ENCODE measurements at regions not wholly inside any gene's neighbourhood (a gene's known extent, or its start where the extent isn't known, plus 50 kb on each side); places are given as distances from the start of the nearest gene placed in this dataset.

DNA sequence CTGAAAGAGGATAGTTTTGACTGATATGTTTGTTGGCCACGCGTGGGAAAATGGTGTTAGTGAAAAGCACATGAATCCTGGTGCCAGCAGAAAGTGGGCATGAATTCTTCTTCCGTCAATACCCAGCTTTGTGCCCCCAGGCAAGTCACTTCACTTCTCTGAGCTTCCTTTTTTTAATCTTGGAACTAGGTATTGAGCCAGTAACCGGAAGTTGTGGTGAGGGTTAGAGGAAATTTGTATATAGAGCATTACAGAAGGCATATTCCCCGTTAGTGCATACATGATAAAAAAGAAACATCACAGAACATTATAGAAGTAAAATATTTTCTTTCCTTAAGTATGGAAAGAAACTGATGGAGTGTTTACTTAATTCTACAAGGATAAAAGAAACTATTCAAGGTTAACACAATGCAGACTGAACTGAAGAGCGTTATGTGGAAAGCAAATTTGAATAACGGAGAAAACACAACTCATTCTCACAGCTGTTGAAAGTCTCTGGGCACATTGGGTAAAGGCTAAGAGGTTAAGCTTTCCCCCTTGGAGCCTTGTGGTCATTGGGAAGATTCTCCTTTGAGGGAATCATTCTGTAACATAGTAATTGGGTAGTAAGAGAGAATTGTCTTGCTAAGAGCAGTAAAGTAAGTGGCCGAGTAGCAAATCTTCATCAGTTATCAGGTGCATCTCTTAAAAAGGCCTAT, 223.1 kb downstream of the BCAS1 start:
- Histone ChIP-seq H3K4me3 (ENCODE audit: low read length in 2 of 2) (no peak overlapping the region), H3K4me1 (ENCODE audit: control insufficient read depth in 2 of 2, insufficient read depth in 2 of 2, low read length in 2 of 2) (peaks cover 11 to 13% of the 10 kb centered on the region in 2 donors), H3K36me3 (ENCODE audit: control insufficient read depth in 2 of 2, insufficient read depth in 2 of 2, low read length in 2 of 2) (no peaks in the 10 kb centered on the region), H3K27me3 (ENCODE audit: control insufficient read depth in 2 of 2, insufficient read depth in 2 of 2, low read length in 2 of 2) (no peaks in the 10 kb centered on the region), H3K27ac (ENCODE audit: low read depth in 2 of 2, low read length in 2 of 2) (peak overlapping the region; percentile 6 to 52), H3K9ac (ENCODE audit: low read depth in 1 of 2, low read length in 2 of 2) (peak overlapping the region in 1 of 2 donors; percentile 10), H3K9me3 (ENCODE audit: control insufficient read depth in 2 of 2, low read length in 2 of 2) (no peaks in the 10 kb centered on the region)

DNA sequence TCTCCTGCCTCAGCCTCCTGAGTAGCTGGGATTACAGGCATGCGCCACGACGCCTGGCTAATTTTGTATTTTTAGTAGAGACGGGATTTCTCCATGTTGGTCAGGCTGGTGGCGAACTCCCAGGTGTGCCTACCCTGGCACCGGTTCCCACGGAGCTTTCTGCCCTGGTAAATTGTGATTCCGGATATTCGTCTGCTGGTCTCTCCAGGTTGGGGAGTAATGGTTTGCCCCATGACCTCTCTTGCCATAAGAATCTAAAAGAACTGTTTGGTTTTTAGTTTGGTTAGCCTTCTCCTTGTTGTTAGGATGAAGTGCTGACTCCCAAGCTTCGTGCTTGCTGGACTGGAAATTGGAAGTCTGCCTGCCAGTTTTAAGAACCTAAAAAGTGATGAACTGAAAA, 223.8 kb downstream of the BCAS1 start:
- no peak overlapping the region for H3K27ac ChIP-seq (ENCODE audit: low read depth in 2 of 2, low read length in 2 of 2)
- H3K9ac ChIP-seq (ENCODE audit: low read depth in 1 of 2, low read length in 2 of 2): no peak overlapping the region
- no peaks in the 10 kb centered on the region for H3K9me3 ChIP-seq (ENCODE audit: control insufficient read depth in 2 of 2, low read length in 2 of 2)
- peaks cover 8 to 11% of the 10 kb centered on the region in 2 donors for H3K4me1 ChIP-seq (ENCODE audit: control insufficient read depth in 2 of 2, insufficient read depth in 2 of 2, low read length in 2 of 2)
- no peaks in the 10 kb centered on the region for H3K36me3 ChIP-seq (ENCODE audit: control insufficient read depth in 2 of 2, insufficient read depth in 2 of 2, low read length in 2 of 2)
- H3K4me3 ChIP-seq (ENCODE audit: low read length in 2 of 2): no peak overlapping the region
- no peaks in the 10 kb centered on the region for H3K27me3 ChIP-seq (ENCODE audit: control insufficient read depth in 2 of 2, insufficient read depth in 2 of 2, low read length in 2 of 2)

DNA sequence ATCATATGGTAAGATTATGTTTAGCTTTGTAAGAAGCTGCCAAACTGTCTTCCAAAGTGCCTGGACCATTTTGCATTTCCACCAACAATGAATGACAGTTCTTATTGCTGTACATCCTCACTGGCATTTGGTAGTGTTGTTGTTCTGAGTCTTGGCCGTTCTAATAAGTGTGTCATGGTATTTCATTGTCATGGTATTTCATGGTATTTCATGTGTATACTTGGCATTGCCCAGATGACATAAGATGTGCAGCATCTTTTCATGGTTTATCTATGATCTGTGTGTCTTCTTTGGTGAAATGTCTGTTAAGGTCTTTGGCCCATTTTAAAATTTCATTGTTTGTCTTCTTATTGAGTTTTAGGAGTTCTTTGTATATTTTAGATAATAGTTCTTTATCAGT, 224.4 kb downstream of the BCAS1 start:
- H3K9me3 ChIP-seq (ENCODE audit: control insufficient read depth in 2 of 2, low read length in 2 of 2): no peaks in the 10 kb centered on the region
- no peaks in the 10 kb centered on the region for H3K27me3 ChIP-seq (ENCODE audit: control insufficient read depth in 2 of 2, insufficient read depth in 2 of 2, low read length in 2 of 2)
- peak overlapping the region in 1 of 2 donors; percentile 24 for H3K9ac ChIP-seq (ENCODE audit: low read depth in 1 of 2, low read length in 2 of 2)
- H3K4me3 ChIP-seq (ENCODE audit: low read length in 2 of 2): no peak overlapping the region
- peaks cover 7 to 11% of the 10 kb centered on the region in 2 donors for H3K4me1 ChIP-seq (ENCODE audit: control insufficient read depth in 2 of 2, insufficient read depth in 2 of 2, low read length in 2 of 2)
- H3K27ac ChIP-seq (ENCODE audit: low read depth in 2 of 2, low read length in 2 of 2): no peak overlapping the region
- no peaks in the 10 kb centered on the region for H3K36me3 ChIP-seq (ENCODE audit: control insufficient read depth in 2 of 2, insufficient read depth in 2 of 2, low read length in 2 of 2)

DNA sequence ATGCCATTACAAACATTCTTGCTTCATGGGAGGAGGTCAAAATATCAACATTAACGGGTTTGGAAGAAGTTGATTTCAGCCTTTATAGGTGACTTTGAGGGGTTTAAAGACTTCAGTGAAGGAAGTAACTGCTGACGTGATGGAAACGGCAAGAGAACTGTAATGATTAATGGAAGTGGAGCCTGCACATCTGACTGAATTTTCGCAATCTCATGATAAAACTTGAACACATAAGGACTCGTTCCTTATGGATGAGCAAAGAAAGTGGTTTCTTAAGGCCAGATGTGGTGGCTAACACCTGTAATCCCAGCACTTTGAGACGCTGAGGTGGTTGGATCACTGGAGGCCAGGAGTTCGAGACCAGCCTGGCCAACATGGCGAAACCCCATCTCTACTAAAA, 226.1 kb downstream of the BCAS1 start:
- H3K36me3 ChIP-seq (ENCODE audit: control insufficient read depth in 2 of 2, insufficient read depth in 2 of 2, low read length in 2 of 2): no peaks in the 10 kb centered on the region
- no peaks in the 10 kb centered on the region for H3K27me3 ChIP-seq (ENCODE audit: control insufficient read depth in 2 of 2, insufficient read depth in 2 of 2, low read length in 2 of 2)
- no peak overlapping the region for H3K27ac ChIP-seq (ENCODE audit: low read depth in 2 of 2, low read length in 2 of 2)
- peaks cover 17 to 18% of the 10 kb centered on the region in 2 donors for H3K4me1 ChIP-seq (ENCODE audit: control insufficient read depth in 2 of 2, insufficient read depth in 2 of 2, low read length in 2 of 2)
- H3K9me3 ChIP-seq (ENCODE audit: control insufficient read depth in 2 of 2, low read length in 2 of 2): no peaks in the 10 kb centered on the region
- H3K9ac ChIP-seq (ENCODE audit: low read depth in 1 of 2, low read length in 2 of 2): no peak overlapping the region
- no peak overlapping the region for H3K4me3 ChIP-seq (ENCODE audit: low read length in 2 of 2)

DNA sequence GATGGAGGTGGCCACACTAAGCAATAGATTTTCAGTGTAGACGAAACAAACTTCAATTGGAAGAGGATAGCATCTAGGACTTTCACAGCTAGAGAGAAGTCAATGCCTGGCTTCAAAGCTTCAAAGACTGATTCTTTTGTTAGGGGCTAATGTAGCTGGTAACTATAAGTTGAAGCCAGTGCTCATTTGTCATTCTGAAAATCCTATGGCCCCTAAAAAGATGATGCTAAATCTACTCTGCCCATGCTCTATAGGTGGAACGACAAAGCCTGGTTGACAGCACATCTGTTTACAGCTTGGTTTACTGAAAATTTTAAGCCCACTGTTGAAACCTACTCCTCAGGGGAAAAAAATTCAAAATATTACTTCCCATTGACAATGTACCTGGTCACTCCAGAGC, 226.7 kb downstream of the BCAS1 start:
- H3K9ac ChIP-seq (ENCODE audit: low read depth in 1 of 2, low read length in 2 of 2): no peak overlapping the region
- peaks cover 19% of the 10 kb centered on the region in 2 donors for H3K4me1 ChIP-seq (ENCODE audit: control insufficient read depth in 2 of 2, insufficient read depth in 2 of 2, low read length in 2 of 2)
- no peak overlapping the region for H3K27ac ChIP-seq (ENCODE audit: low read depth in 2 of 2, low read length in 2 of 2)
- H3K4me3 ChIP-seq (ENCODE audit: low read length in 2 of 2): no peak overlapping the region
- no peaks in the 10 kb centered on the region for H3K27me3 ChIP-seq (ENCODE audit: control insufficient read depth in 2 of 2, insufficient read depth in 2 of 2, low read length in 2 of 2)
- no peaks in the 10 kb centered on the region for H3K36me3 ChIP-seq (ENCODE audit: control insufficient read depth in 2 of 2, insufficient read depth in 2 of 2, low read length in 2 of 2)
- H3K9me3 ChIP-seq (ENCODE audit: control insufficient read depth in 2 of 2, low read length in 2 of 2): no peaks in the 10 kb centered on the region

DNA sequence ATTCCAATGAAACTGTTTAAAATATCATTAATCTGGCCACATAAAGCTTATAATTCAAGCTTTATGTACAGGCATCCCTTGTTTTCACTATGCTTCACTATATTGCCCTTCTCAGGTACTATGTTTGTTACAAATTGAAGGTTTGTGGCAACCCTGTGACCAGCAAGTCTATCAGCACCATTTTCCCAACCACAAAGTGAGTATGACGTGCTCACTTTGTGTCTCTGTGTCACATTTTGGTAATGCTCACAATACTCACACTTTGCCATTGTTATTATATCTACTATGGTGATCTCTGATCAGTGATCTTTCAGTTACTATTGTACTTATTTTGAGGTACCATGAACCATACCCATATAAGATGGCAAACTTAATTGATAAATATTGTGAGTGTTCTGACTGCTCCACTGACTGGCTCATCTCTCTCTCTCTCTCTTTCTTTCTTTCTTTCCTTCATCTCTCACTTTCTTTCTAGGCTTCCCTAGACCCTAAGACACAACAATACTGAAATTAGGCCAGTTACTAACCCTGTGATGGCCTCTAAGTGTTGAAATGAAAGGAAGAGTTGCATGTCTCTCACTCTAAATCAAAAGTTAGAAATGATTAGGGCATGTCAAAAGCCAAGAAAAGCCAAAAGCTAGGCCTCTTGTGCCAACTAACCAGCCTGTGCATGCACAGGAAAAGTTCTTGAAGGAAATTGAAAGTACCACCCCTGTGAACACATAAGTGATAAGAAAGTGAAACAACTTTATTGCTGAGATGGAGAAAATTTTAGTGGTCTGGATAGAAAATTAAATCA, 227.9 kb downstream of the BCAS1 start:
- H3K27ac ChIP-seq (ENCODE audit: low read depth in 2 of 2, low read length in 2 of 2): peak overlapping the region; percentile 35 to 68
- H3K4me3 ChIP-seq (ENCODE audit: low read length in 2 of 2): no peak overlapping the region
- H3K4me1 ChIP-seq (ENCODE audit: control insufficient read depth in 2 of 2, insufficient read depth in 2 of 2, low read length in 2 of 2): peaks cover 15 to 21% of the 10 kb centered on the region in 2 donors

DNA sequence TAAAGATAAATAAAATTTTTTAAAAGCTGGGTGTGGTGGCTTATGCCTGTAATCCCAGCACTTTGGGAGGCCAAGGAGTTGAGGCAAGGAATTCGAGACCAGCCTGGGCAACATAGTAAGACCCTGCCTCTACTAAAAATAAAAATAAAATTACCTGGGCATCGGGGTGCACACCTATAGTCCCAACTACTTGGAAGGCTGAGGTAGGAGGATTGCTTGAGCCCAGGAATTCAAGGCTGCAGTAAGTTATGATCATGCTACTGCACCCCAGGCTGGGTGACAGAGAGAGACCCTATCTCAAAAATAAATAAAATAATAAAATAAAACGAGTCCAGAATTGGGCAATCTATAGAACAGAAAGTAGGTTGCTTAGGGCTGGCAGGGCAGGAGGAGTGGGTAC, 228.7 kb downstream of the BCAS1 start:
- Histone ChIP-seq H3K27ac (ENCODE audit: low read depth in 2 of 2, low read length in 2 of 2) (no peak overlapping the region), H3K9me3 (ENCODE audit: control insufficient read depth in 2 of 2, low read length in 2 of 2) (no peaks in the 10 kb centered on the region)

More for the DNA sequence above, 227.9 kb downstream of the BCAS1 start:
- Histone ChIP-seq H3K36me3 (ENCODE audit: control insufficient read depth in 2 of 2, insufficient read depth in 2 of 2, low read length in 2 of 2) (no peaks in the 10 kb centered on the region), H3K9ac (ENCODE audit: low read depth in 1 of 2, low read length in 2 of 2) (no peak overlapping the region), H3K27me3 (ENCODE audit: control insufficient read depth in 2 of 2, insufficient read depth in 2 of 2, low read length in 2 of 2) (no peaks in the 10 kb centered on the region), H3K9me3 (ENCODE audit: control insufficient read depth in 2 of 2, low read length in 2 of 2) (no peaks in the 10 kb centered on the region)

DNA sequence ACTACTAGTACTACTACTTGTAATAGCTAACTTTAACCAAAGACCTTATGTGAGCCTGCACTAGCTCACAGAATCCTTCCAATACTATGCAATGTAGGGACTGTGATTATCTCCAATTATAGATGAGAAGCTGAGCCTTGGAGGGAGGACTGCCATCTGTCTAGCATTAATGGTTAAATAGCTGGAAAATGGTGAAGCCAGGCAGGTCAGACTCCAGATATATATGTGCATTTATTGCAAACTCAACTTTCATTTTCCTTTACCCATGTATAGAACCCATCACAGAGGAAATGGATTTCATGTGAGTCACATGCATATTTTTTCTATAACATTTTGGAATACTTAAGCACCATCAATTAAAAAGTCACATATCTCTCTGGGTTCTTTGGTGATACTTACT, 229.9 kb downstream of the BCAS1 start:
- Histone ChIP-seq H3K9me3 (ENCODE audit: control insufficient read depth in 2 of 2, low read length in 2 of 2) (no peaks in the 10 kb centered on the region), H3K27me3 (ENCODE audit: control insufficient read depth in 2 of 2, insufficient read depth in 2 of 2, low read length in 2 of 2) (no peaks in the 10 kb centered on the region), H3K9ac (ENCODE audit: low read depth in 1 of 2, low read length in 2 of 2) (no peak overlapping the region), H3K27ac (ENCODE audit: low read depth in 2 of 2, low read length in 2 of 2) (no peak overlapping the region), H3K36me3 (ENCODE audit: control insufficient read depth in 2 of 2, insufficient read depth in 2 of 2, low read length in 2 of 2) (no peaks in the 10 kb centered on the region), H3K4me3 (ENCODE audit: low read length in 2 of 2) (no peak overlapping the region), H3K4me1 (ENCODE audit: control insufficient read depth in 2 of 2, insufficient read depth in 2 of 2, low read length in 2 of 2) (peaks cover 19 to 26% of the 10 kb centered on the region in 2 donors)

More for the DNA sequence above, 228.7 kb downstream of the BCAS1 start:
- Histone ChIP-seq H3K4me1 (ENCODE audit: control insufficient read depth in 2 of 2, insufficient read depth in 2 of 2, low read length in 2 of 2) (peaks cover 19 to 26% of the 10 kb centered on the region in 2 donors), H3K36me3 (ENCODE audit: control insufficient read depth in 2 of 2, insufficient read depth in 2 of 2, low read length in 2 of 2) (no peaks in the 10 kb centered on the region), H3K27me3 (ENCODE audit: control insufficient read depth in 2 of 2, insufficient read depth in 2 of 2, low read length in 2 of 2) (no peaks in the 10 kb centered on the region), H3K4me3 (ENCODE audit: low read length in 2 of 2) (no peak overlapping the region), H3K9ac (ENCODE audit: low read depth in 1 of 2, low read length in 2 of 2) (no peak overlapping the region)

DNA sequence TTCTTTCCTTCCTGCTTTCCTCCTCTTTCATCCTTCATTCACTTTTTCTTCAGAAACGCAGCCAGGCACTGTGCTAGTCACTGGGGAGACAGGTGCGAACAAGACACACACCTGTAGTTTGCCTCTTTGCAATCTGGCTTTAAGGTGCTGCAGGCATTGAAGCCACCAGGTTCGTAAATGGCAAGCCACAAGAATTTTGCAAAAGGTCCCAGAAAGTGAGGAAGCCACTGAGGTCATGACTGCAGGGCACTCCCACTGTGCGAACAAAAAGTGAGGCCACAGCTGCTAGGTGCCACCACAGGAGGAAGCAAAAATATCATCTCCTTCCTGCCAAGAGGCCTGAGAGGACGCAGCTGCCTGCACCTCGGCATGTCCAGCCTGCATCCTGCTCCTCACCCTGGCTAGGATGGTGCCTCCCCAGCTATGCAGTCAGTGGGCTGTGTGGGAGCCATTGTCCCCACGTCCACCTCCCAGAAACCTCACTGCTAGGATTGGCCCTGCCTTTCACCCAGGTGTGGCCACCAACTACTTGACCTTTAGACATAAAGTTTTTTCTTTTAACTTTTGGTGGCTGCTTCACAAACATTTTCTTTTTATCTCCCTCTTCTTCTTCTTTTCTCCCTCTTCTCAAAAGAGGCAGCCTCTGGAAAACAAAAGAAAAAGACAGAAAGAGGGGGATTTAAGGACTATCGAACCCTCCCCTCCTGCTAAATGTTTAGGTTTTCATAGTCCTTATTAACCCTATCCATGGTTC, 230.8 kb downstream of the BCAS1 start:
- no peaks in the 10 kb centered on the region for H3K36me3 ChIP-seq (ENCODE audit: control insufficient read depth in 2 of 2, insufficient read depth in 2 of 2, low read length in 2 of 2)
- H3K4me3 ChIP-seq (ENCODE audit: low read length in 2 of 2): peak overlapping the region in 1 of 2 donors; percentile 9
- peak overlapping the region in 1 of 2 donors; percentile 41 for H3K9ac ChIP-seq (ENCODE audit: low read depth in 1 of 2, low read length in 2 of 2)
- peak overlapping the region; percentile 75 to 86 for H3K27ac ChIP-seq (ENCODE audit: low read depth in 2 of 2, low read length in 2 of 2)
- peaks cover 19 to 24% of the 10 kb centered on the region in 2 donors for H3K4me1 ChIP-seq (ENCODE audit: control insufficient read depth in 2 of 2, insufficient read depth in 2 of 2, low read length in 2 of 2)
- H3K27me3 ChIP-seq (ENCODE audit: control insufficient read depth in 2 of 2, insufficient read depth in 2 of 2, low read length in 2 of 2): no peaks in the 10 kb centered on the region
- no peaks in the 10 kb centered on the region for H3K9me3 ChIP-seq (ENCODE audit: control insufficient read depth in 2 of 2, low read length in 2 of 2)
